AML-193 (cell line): ENCODE measurements at regions not wholly inside any gene's neighbourhood (a gene's known extent, or its start where the extent isn't known, plus 50 kb on each side); places are given as distances from the start of the nearest gene placed in this dataset.

Source experiments
- DNase-seq, 2 experiments: peaks; one replicate each; lab custom pipeline; 2025; lab: John Stamatoyannopoulos, UW

GRCh38 chr10:25114036-25114411 is 60.8 kb upstream of the GPR158 start:
- DNase-seq = no peak

DNA sequence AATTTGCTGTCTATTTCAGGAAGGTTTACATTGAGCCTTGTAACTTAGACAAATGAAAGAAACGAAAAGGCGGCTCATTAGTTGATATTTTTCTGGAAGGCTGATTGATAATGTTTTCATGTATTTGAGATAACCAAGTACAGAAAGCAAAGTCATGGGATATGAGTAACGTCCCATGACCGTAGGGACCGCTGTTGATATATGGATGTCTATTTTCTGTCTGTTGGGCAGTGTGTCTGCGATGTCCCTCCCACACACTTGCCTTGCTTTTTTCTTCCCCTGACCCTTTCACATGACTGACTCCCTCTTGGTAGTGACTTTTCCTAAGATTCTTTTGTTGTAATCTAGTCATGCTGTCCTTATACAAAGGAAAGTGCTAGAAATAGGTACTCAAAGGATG is 57.0 kb upstream of the GPR158 start:
- DNase-seq = no peak

- no peak for DNase-seq
Observed at GRCh38 chr10:25120188-25120587, 54.6 kb upstream of the GPR158 start.
